IMR-90 (cell line): ENCODE measurements at regions not wholly inside any gene's neighbourhood (a gene's known extent, or its start where the extent isn't known, plus 50 kb on each side); places are given as distances from the start of the nearest gene placed in this dataset.

Source experiments
- ATAC-seq: fragments of 200-7000 bp; cut with Tn5 transposase; 2 replicates; pipeline ENCODE4 v1.9.1; 2020; ENCODE audit warnings: low read depth, mild to moderate bottlenecking, moderate library complexity
- BruUV-seq: library from RNA; stranded (reverse); fragments of 400-500 nt; replicated peaks from 2 replicates; lab custom pipeline; 2021; lab: Mats Ljungman, UMichigan
- CTCF ChIA-PET: fragments of 300-600 bp; formaldehyde crosslinking; extraction: SDS; loops from one replicate; lab custom pipeline; 2021; ENCODE audit warnings: antibody characterized with exemption; lab: Yijun Ruan, JAX
- POLR2A ChIA-PET: fragments of 300-600 bp; sonication (Branson Sonifier 250); formaldehyde crosslinking; loops from one replicate; lab custom pipeline; 2022; ENCODE audit warnings: antibody characterized with exemption; ENCODE audit not compliant: unreplicated experiment; lab: Charles Lee
- DNase-seq: peaks from one replicate; pipeline ENCODE4 v3.0.0; 2013
- H2AFZ ChIP-seq: replicated peaks from 2 replicates; pipeline ENCODE3; 2013; ENCODE audit warnings: low read length, mild to moderate bottlenecking; ENCODE audit not compliant: poor library complexity
- H2AK5ac ChIP-seq: 2 replicates; pipeline ENCODE4 v1.6.1; 2013; ENCODE audit warnings: low read depth, low read length, inconsistent platforms
- H2AK9ac ChIP-seq: replicated peaks from 2 replicates; pipeline ENCODE3; 2013; ENCODE audit warnings: mild to moderate bottlenecking, low read depth, low read length, moderate library complexity; ENCODE audit not compliant: poor library complexity
- H2BK120ac ChIP-seq: 2 replicates; pipeline ENCODE4 v1.6.1; 2013; ENCODE audit warnings: low read depth, low read length, inconsistent platforms
- H2BK15ac ChIP-seq: 3 replicates; pipeline ENCODE4 v1.6.1; 2013; ENCODE audit warnings: low read depth, low read length, inconsistent platforms
- H2BK20ac ChIP-seq: 2 replicates; pipeline ENCODE4 v1.6.1; 2013; ENCODE audit warnings: low read depth, mild to moderate bottlenecking, inconsistent platforms, low read length, moderate library complexity
- H2BK5ac ChIP-seq: 2 replicates; pipeline ENCODE4 v1.6.1; 2013; ENCODE audit warnings: mild to moderate bottlenecking, low read depth, low read length, inconsistent platforms; ENCODE audit not compliant: poor library complexity, severe bottlenecking
- H3K14ac ChIP-seq: replicated peaks from 2 replicates; pipeline ENCODE4 v1.6.1; 2013; ENCODE audit warnings: low read depth, low read length, inconsistent platforms
- H3K18ac ChIP-seq: 2 replicates; pipeline ENCODE4 v1.6.1; 2013; ENCODE audit warnings: low read depth, low read length, control low read depth
- H3K23ac ChIP-seq: 2 replicates; pipeline ENCODE4 v1.6.1; 2013; ENCODE audit warnings: low read depth, low read length, inconsistent platforms
- H3K27ac ChIP-seq: 2 replicates; pipeline ENCODE4 v1.5.1; 2013; ENCODE audit warnings: mild to moderate bottlenecking, control low read depth, low read length; ENCODE audit not compliant: insufficient read depth
- H3K27me3 ChIP-seq: 2 replicates; pipeline ENCODE4 v1.6.1; 2013; ENCODE audit warnings: low read length; ENCODE audit not compliant: control insufficient read depth, insufficient read depth
- H3K36me3 ChIP-seq: 2 replicates; pipeline ENCODE4 v1.6.1; 2013; ENCODE audit warnings: low read length, mixed read lengths; ENCODE audit not compliant: control insufficient read depth, insufficient read depth
- H3K4ac ChIP-seq: 2 replicates; pipeline ENCODE4 v1.6.1; 2013; ENCODE audit warnings: low read depth, low read length, inconsistent platforms
- H3K4me1 ChIP-seq: 2 replicates; pipeline ENCODE4 v1.6.1; 2013; ENCODE audit warnings: low read length, mixed read lengths; ENCODE audit not compliant: control insufficient read depth, insufficient read depth
- H3K4me2 ChIP-seq: 2 replicates; pipeline ENCODE4 v1.6.1; 2013; ENCODE audit warnings: low read depth, mild to moderate bottlenecking, control low read depth, low read length, moderate library complexity
- H3K4me3 ChIP-seq: 2 replicates; pipeline ENCODE4 v1.5.1; 2013; ENCODE audit warnings: low read depth, mild to moderate bottlenecking, control low read depth, low read length, moderate library complexity; ENCODE audit not compliant: insufficient read depth
- H3K56ac ChIP-seq: 2 replicates; pipeline ENCODE4 v1.6.1; 2013; ENCODE audit warnings: low read length, inconsistent platforms; ENCODE audit not compliant: insufficient read depth; ENCODE audit errors: extremely low read depth
- H3K79me1 ChIP-seq, 2 experiments: 2 replicates each; pipeline ENCODE4 v1.6.1; 2013; ENCODE audit warnings: low read length in 2 of 2, inconsistent platforms in 1 of 2, low read depth in 1 of 2
- H3K9ac ChIP-seq: 2 replicates; pipeline ENCODE4 v1.6.1; 2013; ENCODE audit warnings: low read depth, low read length, control low read depth
- H3K9me1 ChIP-seq: 2 replicates; pipeline ENCODE4 v1.6.1; 2013; ENCODE audit warnings: low read length, inconsistent platforms; ENCODE audit not compliant: insufficient read depth
- H3K9me3 ChIP-seq: 2 replicates; pipeline ENCODE4 v1.6.1; 2013; ENCODE audit warnings: low read length; ENCODE audit not compliant: control insufficient read depth, insufficient read depth
- H4K20me1 ChIP-seq: 2 replicates; pipeline ENCODE4 v1.6.1; 2013; ENCODE audit warnings: low read length, inconsistent platforms; ENCODE audit not compliant: insufficient read depth
- H4K5ac ChIP-seq: 2 replicates; pipeline ENCODE4 v1.6.1; 2013; ENCODE audit warnings: mild to moderate bottlenecking, low read depth, low read length, control low read depth
- H4K8ac ChIP-seq, 2 experiments: 2 replicates each; pipeline ENCODE4 v1.6.1; 2013; ENCODE audit warnings: low read depth in 2 of 2, low read length in 2 of 2, control low read depth in 1 of 2, inconsistent platforms in 1 of 2
- H4K91ac ChIP-seq: 2 replicates; pipeline ENCODE4 v1.6.1; 2013; ENCODE audit warnings: low read depth, low read length, inconsistent platforms; ENCODE audit not compliant: insufficient read depth
- BHLHE40 ChIP-seq: fragments of 150-350 bp; IDR thresholded peaks from 2 replicates; pipeline ENCODE4 v1.6.1; 2016; ENCODE audit warnings: mild to moderate bottlenecking, low read depth, low read length
- CEBPB ChIP-seq: IDR thresholded peaks from 2 replicates; pipeline ENCODE4 v1.6.1; 2012; ENCODE audit warnings: low read depth, low read length, improper control_type of control experiment
- CHD1 ChIP-seq: IDR thresholded peaks from 2 replicates; pipeline ENCODE4 v1.6.1; 2012; ENCODE audit warnings: low read depth, low read length, improper control_type of control experiment
- CTCF ChIP-seq: conservative IDR thresholded peaks from 2 replicates; pipeline ENCODE4 v1.5.1; 2012; ENCODE audit warnings: mild to moderate bottlenecking, low read depth, low read length, improper control_type of control experiment
- ELK1 ChIP-seq: fragments of 150-350 bp; IDR thresholded peaks from 2 replicates; pipeline ENCODE4 v1.6.1; 2016; ENCODE audit warnings: low read depth, mild to moderate bottlenecking, low read length, moderate library complexity, borderline replicate concordance
- FOS ChIP-seq: fragments of 150-350 bp; IDR thresholded peaks from 2 replicates; pipeline ENCODE4 v1.6.1; 2016; ENCODE audit warnings: low read depth, low read length
- MAFK ChIP-seq: IDR thresholded peaks from 2 replicates; pipeline ENCODE4 v1.6.1; 2012; ENCODE audit warnings: low read depth, low read length, improper control_type of control experiment
- MAZ ChIP-seq: IDR thresholded peaks from 2 replicates; pipeline ENCODE4 v1.6.1; 2012; ENCODE audit warnings: low read depth, mild to moderate bottlenecking, low read length, improper control_type of control experiment, moderate library complexity, borderline replicate concordance
- MXI1 ChIP-seq: IDR thresholded peaks from 2 replicates; pipeline ENCODE4 v1.6.1; 2012; ENCODE audit warnings: low read depth, mild to moderate bottlenecking, low read length, moderate library complexity, borderline replicate concordance
- NFE2L2 ChIP-seq: fragments of 150-350 bp; IDR thresholded peaks from 2 replicates; pipeline ENCODE4 v1.6.1; 2016; ENCODE audit warnings: low read depth, mild to moderate bottlenecking, low read length
- POLR2A ChIP-seq: IDR thresholded peaks from 2 replicates; pipeline ENCODE4 v1.6.1; 2012; ENCODE audit warnings: mild to moderate bottlenecking, low read depth, low read length
- RAD21 ChIP-seq: IDR thresholded peaks from 2 replicates; pipeline ENCODE4 v1.6.1; 2012; ENCODE audit warnings: low read length, improper control_type of control experiment
- RCOR1 ChIP-seq: IDR thresholded peaks from 2 replicates; pipeline ENCODE4 v1.6.1; 2012; ENCODE audit warnings: mild to moderate bottlenecking, low read length, improper control_type of control experiment; ENCODE audit not compliant: insufficient replicate concordance
- RFX5 ChIP-seq: IDR thresholded peaks from 2 replicates; pipeline ENCODE4 v1.8.0; 2012; ENCODE audit warnings: low read depth, mild to moderate bottlenecking, low read length, moderate library complexity
- USF2 ChIP-seq: fragments of 150-350 bp; IDR thresholded peaks from 2 replicates; pipeline ENCODE4 v1.6.1; 2017; ENCODE audit warnings: mild to moderate bottlenecking, antibody characterized with exemption, low read length, low read depth
- WGBS, 2 experiments: methylation state at CpG; one replicate each; pipeline versions ENCODE4 v1.1.5 to v1.1.7; 2013; ENCODE audit warnings: missing lambda C conversion rate in 2 of 2; ENCODE audit not compliant: insufficient read length in 1 of 2; ENCODE audit errors: extremely low coverage in 2 of 2; 5-methylcytosine and 5-hydroxymethylcytosine counted together
- dilution Hi-C: fragments of 300-500 bp; cut with HindIII; formaldehyde crosslinking; loops from one replicate; pipeline ENCODE4 v1.14.3; 2018; ENCODE audit warnings: low sequenced_read_pairs; ENCODE audit not compliant: unreplicated experiment
- in situ Hi-C: fragments of 300-500 bp; cut with MboI; formaldehyde crosslinking; loops from 3 replicates; pipeline ENCODE4 v1.14.3; 2019; ENCODE audit warnings: low sequenced_read_pairs, inconsistent platforms, mixed read lengths
- intact Hi-C: fragments of 100-400 bp; cut with micrococcal nuclease; formaldehyde crosslinking; loops from 2 replicates; pipeline ENCODE4 v1.10.0; 2022

GRCh38 chr18:78049281-78049680, 799.6 kb downstream of the GALR1 start:
- Histone ChIP-seq H3K4me3 (no peak overlapping the region), H4K20me1 (no peaks in the 10 kb centered on the region), H2BK5ac (no peak overlapping the region), H2BK20ac (no peak overlapping the region), H3K9me3 (peaks cover 15% of the 10 kb centered on the region), H2BK15ac (no peak overlapping the region), H3K9me1 (no peaks in the 10 kb centered on the region), H4K5ac (no peak overlapping the region), H2AK9ac (no peak overlapping the region), H4K91ac (no peak overlapping the region), H3K14ac (no peak overlapping the region), H2AFZ (no peak overlapping the region), H2BK120ac (no peak overlapping the region), H3K56ac (no peak overlapping the region), H3K36me3 (no peaks in the 10 kb centered on the region), H3K23ac (no peak overlapping the region), H3K9ac (no peak overlapping the region), H3K79me1 (no peaks in the 10 kb centered on the region), H3K27me3 (no peaks in the 10 kb centered on the region), H3K4me2 (no peak overlapping the region), H2AK5ac (no peak overlapping the region), H3K27ac (no peak overlapping the region), H3K18ac (no peak overlapping the region), H3K4me1 (no peaks in the 10 kb centered on the region), H3K4ac (no peak overlapping the region), H4K8ac (no peak overlapping the region)
- BruUV-seq: no TSS peak
- no peak for TF ChIP-seq ELK1
- TF ChIP-seq USF2: no peak
- TF ChIP-seq MAFK: no peak
- TF ChIP-seq CHD1: no peak
- no peak for TF ChIP-seq NFE2L2
- TF ChIP-seq RFX5: no peak
- TF ChIP-seq MAZ: no peak
- no peak for TF ChIP-seq FOS
- TF ChIP-seq POLR2A: no peak
- no peak for TF ChIP-seq MXI1
- no peak for TF ChIP-seq BHLHE40
- no peak for TF ChIP-seq CEBPB
- no peak for TF ChIP-seq RCOR1
- no peak for TF ChIP-seq RAD21
- no peak for TF ChIP-seq CTCF
- DNase-seq (no peak), ATAC-seq (no peak)
- ChIA-PET POLR2A (no interaction called here), CTCF (no interaction called here)
- in situ Hi-C loops (no loop called here), dilution Hi-C loops (no loop called here), intact Hi-C loops (no loop called here)
- 66% methylated on average over 2 of the region's 10 CpGs; no CpG with 5 or more reads in 1 of the 2 experiments for WGBS, 2 experiments
